NCI-H1092 (cell line): ENCODE measurements at regions not wholly inside any gene's neighbourhood (a gene's known extent, or its start where the extent isn't known, plus 50 kb on each side); places are given as distances from the start of the nearest gene placed in this dataset.

ENCODE experiments used
- DNase-seq: peaks from one replicate; lab custom pipeline; 2025; lab: John Stamatoyannopoulos, UW

DNA sequence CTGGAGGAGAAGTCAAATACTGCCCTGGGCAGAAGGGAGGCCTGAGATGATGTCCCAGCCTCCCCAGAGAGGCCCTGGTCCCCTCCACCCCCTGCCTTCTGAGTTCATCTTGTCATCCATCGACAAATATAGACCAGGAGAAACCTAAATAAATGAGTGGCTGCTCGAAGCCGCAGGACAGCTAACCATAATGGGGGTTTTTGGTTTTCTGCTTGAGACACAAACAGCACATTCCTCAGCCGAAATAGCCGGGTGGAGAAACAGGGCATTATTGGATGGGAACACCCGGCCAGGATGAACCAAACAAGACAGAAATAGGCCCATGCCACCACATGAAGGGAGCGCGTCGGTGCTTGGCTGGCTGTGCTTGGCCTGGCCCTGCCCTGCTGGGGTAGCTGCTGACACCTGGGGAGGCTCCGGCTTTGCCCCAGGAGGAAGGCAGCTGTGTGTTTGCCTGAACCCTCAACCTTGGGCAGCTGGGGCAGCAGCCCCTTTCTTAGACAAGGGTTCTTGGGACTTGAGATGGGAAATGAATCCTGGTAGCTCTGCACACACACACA is 188.1 kb downstream of the IRX5 start:
- no peak for DNase-seq

DNA sequence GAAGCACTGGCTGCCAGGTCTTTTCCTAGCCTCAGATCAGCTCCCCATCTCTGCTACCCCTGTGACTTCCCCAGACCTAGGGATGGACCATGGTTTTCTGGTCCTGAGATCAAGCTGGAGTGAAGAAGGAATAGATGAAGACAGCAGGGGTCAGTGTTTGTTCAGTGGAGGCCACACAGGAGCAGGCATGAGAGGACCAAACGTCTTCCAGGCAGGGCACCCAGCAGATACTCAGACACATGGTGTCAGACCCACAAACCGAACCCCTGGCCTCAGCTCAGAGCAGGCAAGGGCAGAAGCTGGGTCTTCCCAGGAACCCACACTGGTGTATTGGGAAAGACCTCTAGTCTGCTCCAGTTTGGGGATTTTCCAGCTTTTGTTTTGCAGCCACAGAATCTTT is 189.7 kb downstream of the IRX5 start:
- DNase-seq: no peak

GRCh38 chr16:55120826-55121225 is 190.2 kb downstream of the IRX5 start:
- DNase-seq: no peak

GRCh38 chr16:55123652-55124051 is 193.0 kb downstream of the IRX5 start:
- no peak for DNase-seq

DNA sequence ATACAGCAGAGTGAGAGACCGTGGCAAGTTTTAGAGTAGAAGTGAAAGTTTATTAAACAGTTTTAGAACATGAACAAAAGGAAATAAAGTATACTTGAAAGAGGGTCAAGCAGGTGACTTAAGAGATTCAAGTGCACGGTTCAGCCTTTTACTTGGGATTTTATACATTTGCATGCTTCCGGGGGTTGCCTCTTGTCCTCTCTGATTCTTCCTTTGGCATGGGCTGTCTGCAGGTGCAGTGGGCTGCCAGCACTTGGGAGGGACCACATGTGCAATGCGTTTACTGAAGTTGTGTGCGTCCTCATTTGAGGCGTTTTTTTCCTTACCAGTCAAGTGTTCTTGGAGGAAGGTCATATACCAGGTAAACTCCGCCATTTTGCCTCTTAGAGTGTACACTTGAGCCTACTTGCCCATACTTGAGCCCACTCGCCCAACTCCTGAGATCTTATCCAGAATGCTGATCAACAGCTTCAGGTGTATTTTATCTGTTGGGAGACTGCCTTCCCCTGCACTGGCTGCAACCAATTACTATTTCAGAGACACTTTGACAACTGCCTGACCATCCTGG is 195.2 kb downstream of the IRX5 start:
- DNase-seq: no peak

DNA sequence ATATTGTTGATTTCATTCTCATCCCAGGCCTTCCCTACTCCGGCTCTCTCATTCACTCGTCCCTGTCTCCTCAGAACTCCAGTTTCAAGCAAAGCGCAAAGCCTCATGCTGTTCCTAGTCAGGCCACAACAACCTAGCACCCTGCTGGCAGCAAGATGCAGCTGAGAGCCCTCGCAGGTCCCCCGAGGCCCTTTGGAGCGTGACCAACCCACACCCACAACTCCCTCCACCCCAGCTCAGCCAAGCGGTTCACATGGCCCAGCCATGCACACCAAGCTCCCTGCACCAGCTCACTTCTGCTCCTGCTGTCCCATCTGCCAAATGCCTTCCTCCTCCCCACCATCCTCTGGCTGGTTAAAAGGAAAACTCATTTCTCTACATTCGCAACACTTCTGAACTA is 195.8 kb downstream of the IRX5 start:
- DNase-seq: no peak

DNA sequence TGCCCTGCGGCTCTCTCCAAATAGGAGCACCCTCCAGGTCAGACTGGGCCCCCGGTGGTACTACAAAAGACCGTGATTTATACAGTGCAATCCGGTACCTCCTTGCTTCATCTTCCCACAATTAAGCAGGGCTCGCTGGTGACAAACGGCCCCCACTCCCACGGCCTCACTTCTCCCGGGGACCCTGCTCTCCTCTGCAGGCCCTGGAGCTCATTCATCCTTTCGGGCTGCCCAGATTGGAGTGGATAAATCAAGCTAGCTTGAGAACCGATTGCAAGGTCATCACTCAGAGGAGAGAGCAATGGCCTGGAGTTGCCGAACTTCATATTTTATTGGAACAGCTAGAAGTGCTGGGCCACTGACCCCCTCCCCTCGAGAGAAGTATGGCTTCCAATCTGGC is 193.5 kb upstream of the IRX6 start:
- no peak for DNase-seq

DNA sequence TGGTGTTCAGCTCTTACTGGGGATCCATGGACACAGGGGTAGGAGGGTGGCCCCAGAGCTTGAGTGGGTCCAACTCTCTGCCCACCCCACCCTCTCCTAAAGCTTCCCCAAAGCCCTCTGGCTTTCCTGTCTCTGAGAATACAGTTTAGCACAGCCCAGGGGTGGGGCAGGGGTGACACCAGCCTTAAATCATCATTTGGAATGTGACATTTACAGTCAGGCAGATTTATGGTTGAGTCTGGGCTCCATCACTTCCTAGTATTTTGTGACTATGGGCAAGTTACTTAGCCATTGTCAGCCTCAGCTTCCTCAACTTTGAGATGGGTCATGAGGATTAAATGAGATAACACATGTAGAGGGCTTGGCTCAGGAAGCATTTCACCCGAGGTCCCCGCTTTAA is 193.1 kb upstream of the IRX6 start:
- DNase-seq: no peak

- DNase-seq: no peak
Observed at GRCh38 chr16:55133654-55134053, 190.3 kb upstream of the IRX6 start.

- no peak for DNase-seq
Observed at GRCh38 chr16:55136356-55137150, 187.4 kb upstream of the IRX6 start.

DNA sequence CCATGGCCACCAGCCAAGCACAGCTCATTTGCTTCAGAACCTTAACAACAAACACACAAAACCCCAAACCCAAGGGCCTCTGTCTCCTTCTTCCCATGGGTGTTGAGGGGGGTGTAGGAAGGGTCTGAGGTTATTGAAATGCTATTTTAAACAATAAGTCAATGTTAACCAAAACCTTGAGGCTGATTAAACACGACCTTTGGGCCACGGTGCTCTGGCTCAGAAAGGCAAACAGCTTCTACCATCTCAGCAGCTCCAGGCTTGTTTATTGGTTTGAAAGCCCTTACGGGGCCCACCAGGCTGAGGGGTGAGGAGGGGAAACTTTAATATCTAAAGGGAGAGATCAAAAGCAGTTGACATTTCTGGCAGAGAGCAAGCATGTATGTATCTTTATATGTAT is 185.7 kb upstream of the IRX6 start:
- no peak for DNase-seq

DNA sequence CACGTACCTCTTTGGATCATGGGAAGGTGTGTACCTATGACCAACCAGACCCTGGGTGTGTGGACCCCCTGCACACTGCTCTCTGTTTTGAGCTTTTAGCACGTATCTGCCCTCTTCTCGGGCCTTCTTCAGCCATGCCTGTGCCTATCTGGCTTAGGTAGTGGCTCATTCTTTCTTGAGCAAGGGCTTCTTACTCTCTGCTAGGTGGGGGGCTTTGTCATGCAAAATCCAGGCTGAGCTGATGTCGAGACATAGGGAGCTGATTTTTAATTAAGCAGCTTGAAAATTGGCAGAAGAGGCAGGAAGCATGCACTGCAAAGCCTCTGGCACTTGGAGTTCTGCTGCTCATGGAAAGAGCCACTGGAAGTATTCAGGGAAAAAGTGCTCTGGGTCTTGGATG is 181.6 kb upstream of the IRX6 start:
- DNase-seq: no peak

DNA sequence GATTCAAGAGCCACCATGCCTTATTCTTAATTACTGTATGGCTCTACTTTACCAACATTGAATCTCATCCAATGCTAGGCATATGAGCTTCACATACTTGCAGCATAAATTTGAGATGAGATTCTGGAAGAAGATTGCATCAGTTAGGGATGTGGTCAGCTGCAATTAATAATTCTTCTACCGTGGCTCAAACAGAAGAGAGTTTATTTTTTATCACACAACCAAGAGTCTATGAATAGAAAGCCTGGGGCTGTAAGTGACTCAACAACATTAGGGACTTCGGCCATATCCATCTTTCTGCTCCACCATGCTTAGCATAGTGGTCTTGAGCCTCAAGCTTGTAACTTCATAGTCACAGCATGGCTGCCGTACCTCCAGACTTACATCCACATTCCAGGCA is 179.4 kb upstream of the IRX6 start:
- no peak for DNase-seq

GRCh38 chr16:55145771-55146603 is 178.0 kb upstream of the IRX6 start:
- no peak for DNase-seq

DNA sequence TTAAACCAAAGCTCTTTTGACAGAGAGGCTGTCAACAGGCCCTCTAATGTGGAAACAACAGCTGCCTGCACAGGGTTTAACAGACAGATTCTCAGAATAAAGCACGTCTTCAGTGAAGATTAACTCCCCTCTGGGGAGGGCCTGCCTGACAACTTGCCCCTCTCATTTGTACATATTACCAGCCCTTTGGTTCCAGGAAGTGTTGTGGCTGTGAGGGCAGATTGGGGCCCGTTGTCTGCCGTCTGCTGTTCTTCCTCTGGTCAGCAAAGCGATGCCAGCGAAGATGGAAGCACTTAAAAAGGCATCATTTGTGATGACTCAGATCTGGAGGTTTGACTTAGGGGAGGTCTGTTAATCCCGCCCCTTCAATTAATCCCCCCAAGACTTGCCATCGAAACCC is 177.0 kb upstream of the IRX6 start:
- DNase-seq: no peak

GRCh38 chr16:55147396-55147795 is 176.6 kb upstream of the IRX6 start:
- no peak for DNase-seq

- no peak for DNase-seq
Observed at GRCh38 chr16:55149622-55150021, 174.4 kb upstream of the IRX6 start.

GRCh38 chr16:55151561-55152305 is 172.3 kb upstream of the IRX6 start:
- DNase-seq: no peak

DNA sequence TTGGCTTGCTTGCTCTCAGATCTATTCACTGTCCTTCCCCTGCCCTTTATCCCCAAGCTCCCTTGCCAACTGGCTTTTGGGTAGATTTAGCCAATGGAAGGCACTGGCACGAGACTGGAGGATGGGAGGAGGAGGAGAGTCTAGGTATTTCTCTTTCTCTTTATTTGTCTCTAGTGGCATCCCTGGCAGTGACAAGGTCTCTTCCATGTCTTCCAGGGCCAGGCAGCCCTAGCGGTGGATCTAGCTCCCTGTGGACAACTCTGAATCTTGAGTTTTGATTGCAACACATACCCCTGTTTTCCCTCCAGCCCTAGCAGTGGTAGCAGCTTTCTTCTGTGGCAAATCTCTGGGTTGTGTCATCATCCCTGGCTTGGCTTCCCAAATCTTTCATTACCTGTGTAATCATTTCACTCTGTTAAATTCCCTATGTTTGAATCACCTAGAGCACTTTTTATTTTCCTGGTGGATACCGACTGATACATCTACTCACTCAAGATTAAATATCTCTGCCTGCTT is 171.1 kb upstream of the IRX6 start:
- no peak for DNase-seq

GRCh38 chr16:55154262-55154661 is 169.7 kb upstream of the IRX6 start:
- no peak for DNase-seq

DNA sequence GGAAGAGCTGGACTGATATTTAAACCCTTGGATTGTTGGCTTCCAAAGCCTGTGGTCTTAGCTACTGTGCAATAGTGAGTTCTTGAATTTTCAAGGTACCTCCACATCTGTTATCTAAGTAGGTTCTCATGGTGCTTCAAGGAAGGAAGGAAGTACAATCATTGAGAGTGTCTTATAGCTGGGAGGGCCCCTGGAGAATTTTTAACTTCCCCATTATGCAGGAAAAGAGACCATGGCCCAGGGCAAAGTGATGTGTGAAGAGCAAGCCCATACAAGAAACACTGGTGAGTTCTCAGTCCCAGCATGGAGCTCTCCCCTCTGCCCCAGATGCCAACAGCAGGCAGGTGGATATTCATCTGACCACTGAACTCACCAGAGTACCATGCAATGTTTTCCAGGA is 169.0 kb upstream of the IRX6 start:
- DNase-seq: no peak

DNA sequence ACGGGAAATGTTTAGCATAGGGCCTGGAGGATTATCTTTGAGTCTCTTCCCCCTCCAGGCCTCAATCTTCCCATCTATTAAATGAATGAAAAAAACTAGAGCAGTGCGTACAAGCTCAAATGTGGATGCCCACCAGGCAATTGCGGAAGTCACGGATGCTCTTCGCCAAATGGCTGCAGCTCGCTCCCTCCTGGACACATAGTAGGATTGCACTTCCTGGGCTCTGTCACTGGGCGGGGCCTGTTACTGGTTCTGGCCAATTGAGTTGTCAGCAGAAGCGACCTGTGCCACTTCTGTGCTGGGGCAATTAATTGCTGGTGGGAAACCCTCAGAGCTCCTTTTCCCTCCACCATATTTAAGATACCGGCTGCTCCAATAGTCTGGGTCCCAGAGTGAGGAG is 168.2 kb upstream of the IRX6 start:
- no peak for DNase-seq
